Mesendoderm (in vitro differentiated cells): ENCODE measurements at regions not wholly inside any gene's neighbourhood (a gene's known extent, or its start where the extent isn't known, plus 50 kb on each side); places are given as distances from the start of the nearest gene placed in this dataset. TPM values are rescaled to one million over a fixed set of nuclear protein-coding genes. Genes with fewer than 3 reads are reported as not detected.

Experiments used
- small RNA-seq: library from polyadenylated mRNA; stranded (forward); fragments of <200 nt; extraction: miRNeasy Mini kit (QIAGEN cat#:217004); gene quantifications from one replicate; pipeline ENCODE3, GENCODE V24; 2013; ENCODE audit not compliant: insufficient read depth

Small RNA genes lying in the stretch of these regions (small RNA-seq; reads per million reads assigned to genes)
- gene RNA5SP40 = not detected
